ENCODE measurements at regions not wholly inside any gene's neighbourhood (a gene's known extent, or its start where the extent isn't known, plus 50 kb on each side); places are given as distances from the start of the nearest gene placed in this dataset.

- intact Hi-C loops (cut with micrococcal nuclease; ENCODE audit: unreplicated experiment): no loop called here
- no peaks in the 10 kb centered on the region for H3K36me3 ChIP-seq (ENCODE audit: low read depth)
- ChIA-PET POLR2A (ENCODE audit: unreplicated experiment) (no interaction called here), CTCF (no interaction called here)
- no TSS peak for BruUV-seq (replicated peaks)
- 0 out of 2 replicates have a peak, but pooled peaks cover 2% of the 10 kb centered on the region for H3K9me3 ChIP-seq (ENCODE audit: insufficient read depth, low read depth)
- H3K79me2 ChIP-seq (ENCODE audit: low read depth): no peaks in the 10 kb centered on the region
- TF ChIP-seq EZH2 (IDR thresholded peaks at IDR 0.05; ENCODE audit: low read depth): no peak
- TF ChIP-seq, protein P1, sequence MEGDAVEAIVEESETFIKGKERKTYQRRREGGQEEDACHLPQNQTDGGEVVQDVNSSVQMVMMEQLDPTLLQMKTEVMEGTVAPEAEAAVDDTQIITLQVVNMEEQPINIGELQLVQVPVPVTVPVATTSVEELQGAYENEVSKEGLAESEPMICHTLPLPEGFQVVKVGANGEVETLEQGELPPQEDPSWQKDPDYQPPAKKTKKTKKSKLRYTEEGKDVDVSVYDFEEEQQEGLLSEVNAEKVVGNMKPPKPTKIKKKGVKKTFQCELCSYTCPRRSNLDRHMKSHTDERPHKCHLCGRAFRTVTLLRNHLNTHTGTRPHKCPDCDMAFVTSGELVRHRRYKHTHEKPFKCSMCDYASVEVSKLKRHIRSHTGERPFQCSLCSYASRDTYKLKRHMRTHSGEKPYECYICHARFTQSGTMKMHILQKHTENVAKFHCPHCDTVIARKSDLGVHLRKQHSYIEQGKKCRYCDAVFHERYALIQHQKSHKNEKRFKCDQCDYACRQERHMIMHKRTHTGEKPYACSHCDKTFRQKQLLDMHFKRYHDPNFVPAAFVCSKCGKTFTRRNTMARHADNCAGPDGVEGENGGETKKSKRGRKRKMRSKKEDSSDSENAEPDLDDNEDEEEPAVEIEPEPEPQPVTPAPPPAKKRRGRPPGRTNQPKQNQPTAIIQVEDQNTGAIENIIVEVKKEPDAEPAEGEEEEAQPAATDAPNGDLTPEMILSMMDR (conservative IDR thresholded peaks at IDR 0.05): no peak
- no peaks in the 10 kb centered on the region for H3F3A ChIP-seq (ENCODE audit: insufficient read depth, low read depth)
- H3K27ac ChIP-seq: no peak overlapping the region
- H3K4me2 ChIP-seq: no peak overlapping the region
- no peak overlapping the region for H2AFZ ChIP-seq
- no peak overlapping the region for H3K4me3 ChIP-seq
- no peaks in the 10 kb centered on the region for H4K20me1 ChIP-seq (ENCODE audit: insufficient read depth)
- DNase-seq: no peak
- H3K27me3 ChIP-seq (ENCODE audit: insufficient read depth, low read depth): no peaks in the 10 kb centered on the region
- no peaks in the 10 kb centered on the region for H3K4me1 ChIP-seq (replicated peaks; ENCODE audit: insufficient read depth)
- H3K9me2 ChIP-seq (ENCODE audit: insufficient read depth): no peaks in the 10 kb centered on the region
These were observed 237.5 kb upstream of the JAG1 start for GRCh38 chr20:10911298-10911697.

- no peak for DNase-seq
- no peak overlapping the region for H3K4me3 ChIP-seq
- no peaks in the 10 kb centered on the region for H3K36me3 ChIP-seq (ENCODE audit: low read depth)
- no peaks in the 10 kb centered on the region for H3K79me2 ChIP-seq (ENCODE audit: low read depth)
- H3K9me3 ChIP-seq (ENCODE audit: insufficient read depth, low read depth): peaks cover 2% of the 10 kb centered on the region; the same call in 1 of the 2 replicates
- H3K27ac ChIP-seq: no peak overlapping the region
- H2AFZ ChIP-seq: no peak overlapping the region
- CTCF ChIA-PET: no interaction called here
- intact Hi-C loops (cut with micrococcal nuclease; ENCODE audit: unreplicated experiment): no loop called here
- TF ChIP-seq, protein P1 (conservative IDR thresholded peaks at IDR 0.05): no peak
- TF ChIP-seq EZH2 (IDR thresholded peaks at IDR 0.05; ENCODE audit: low read depth): no peak
- no peaks in the 10 kb centered on the region for H3K27me3 ChIP-seq (ENCODE audit: insufficient read depth, low read depth)
- 0 out of 2 replicates have a peak, but pooled peaks cover 4% of the 10 kb centered on the region for H3F3A ChIP-seq (ENCODE audit: insufficient read depth, low read depth)
- no peak overlapping the region for H3K4me2 ChIP-seq
- peaks cover 11% of the 10 kb centered on the region for H3K4me1 ChIP-seq (replicated peaks; ENCODE audit: insufficient read depth)
- H3K9me2 ChIP-seq (ENCODE audit: insufficient read depth): no peaks in the 10 kb centered on the region
- POLR2A ChIA-PET (ENCODE audit: unreplicated experiment): no interaction called here
- BruUV-seq (replicated peaks): no TSS peak
- H4K20me1 ChIP-seq (ENCODE audit: insufficient read depth): no peaks in the 10 kb centered on the region
These were observed 242.0 kb upstream of the JAG1 start for GRCh38 chr20:10915815-10916214.

- POLR2A ChIA-PET (ENCODE audit: unreplicated experiment): no interaction called here
- no peak overlapping the region for H2AFZ ChIP-seq
- H3K36me3 ChIP-seq (ENCODE audit: low read depth): no peaks in the 10 kb centered on the region
- no peaks in the 10 kb centered on the region for H3K27me3 ChIP-seq (ENCODE audit: insufficient read depth, low read depth)
- CTCF ChIA-PET: no interaction called here
- DNase-seq: no peak
- TF ChIP-seq, protein P1 (conservative IDR thresholded peaks at IDR 0.05): no peak
- TF ChIP-seq EZH2 (IDR thresholded peaks at IDR 0.05; ENCODE audit: low read depth): no peak
- peaks cover 11% of the 10 kb centered on the region for H3K4me1 ChIP-seq (replicated peaks; ENCODE audit: insufficient read depth)
- no peaks in the 10 kb centered on the region for H3K79me2 ChIP-seq (ENCODE audit: low read depth)
- H3K9me2 ChIP-seq (ENCODE audit: insufficient read depth): no peaks in the 10 kb centered on the region
- H4K20me1 ChIP-seq (ENCODE audit: insufficient read depth): no peaks in the 10 kb centered on the region
- peaks cover 2% of the 10 kb centered on the region; the same call in 1 of the 2 replicates for H3K9me3 ChIP-seq (ENCODE audit: insufficient read depth, low read depth)
- 0 out of 2 replicates have a peak, but pooled peaks cover 4% of the 10 kb centered on the region for H3F3A ChIP-seq (ENCODE audit: insufficient read depth, low read depth)
- H3K4me3 ChIP-seq: no peak overlapping the region
- H3K4me2 ChIP-seq: no peak overlapping the region
- H3K27ac ChIP-seq: no peak overlapping the region
- intact Hi-C loops (cut with micrococcal nuclease; ENCODE audit: unreplicated experiment): no loop called here
- no TSS peak for BruUV-seq (replicated peaks)
These were observed 242.5 kb upstream of the JAG1 start for GRCh38 chr20:10916312-10916711.
